ENCODE measurements at regions not wholly inside any gene's neighbourhood (a gene's known extent, or its start where the extent isn't known, plus 50 kb on each side); places are given as distances from the start of the nearest gene placed in this dataset.
"Not testable (repeated sequence)": the region's sequence is repeated elsewhere in the genome, so short reads cannot be mapped to it uniquely, and the experiment has no call there.

GRCh38 chr6:158920311-158920905 is 79.6 kb downstream of the RSPH3 start:
- no peak for DNase-seq (ENCODE audit: low read depth)

DNA sequence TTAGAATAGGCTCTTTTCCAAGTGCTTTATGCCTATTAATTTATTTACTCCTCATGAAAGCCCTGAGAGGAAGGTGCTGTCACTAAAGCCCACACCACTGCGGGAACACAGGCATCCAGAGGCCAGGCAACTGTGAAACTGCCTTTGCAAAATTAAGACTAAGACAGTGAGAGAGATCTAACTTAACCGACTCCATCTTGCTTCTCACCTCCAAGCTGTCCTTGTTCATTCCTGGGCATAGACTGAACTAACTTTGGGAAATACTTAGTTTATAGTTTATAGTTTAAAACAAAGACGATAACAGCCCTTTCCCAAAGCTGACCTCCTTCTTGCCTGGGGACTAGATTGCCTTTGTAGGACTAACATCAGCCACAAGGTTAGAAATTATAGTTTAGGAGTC is 80.1 kb downstream of the RSPH3 start:
- DNase-seq (ENCODE audit: low read depth), result no peak

- no peak for DNase-seq (ENCODE audit: low read depth)
Observed at GRCh38 chr6:158916617-158917016, 83.4 kb downstream of the RSPH3 start.

DNA sequence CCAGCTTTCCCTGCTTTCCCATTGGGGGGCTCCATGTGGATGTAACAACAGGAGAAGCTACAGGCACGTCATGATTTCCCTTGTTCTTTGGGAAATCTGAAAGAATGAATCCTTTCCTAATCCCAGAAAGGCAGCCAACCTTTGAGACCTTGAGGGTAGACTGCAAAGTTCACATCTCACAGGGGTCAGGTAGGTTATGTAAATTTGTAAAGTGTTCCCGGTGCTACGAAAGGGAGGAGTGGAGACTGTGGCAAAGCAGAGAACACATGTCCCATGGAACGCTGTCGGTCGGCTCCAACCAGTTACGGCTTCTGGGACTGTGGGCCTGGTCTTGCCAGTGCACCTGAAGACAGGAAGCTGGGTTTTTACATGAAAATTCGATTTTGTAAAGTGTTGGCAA is 85.1 kb downstream of the RSPH3 start:
- no peak for DNase-seq (ENCODE audit: low read depth)

DNA sequence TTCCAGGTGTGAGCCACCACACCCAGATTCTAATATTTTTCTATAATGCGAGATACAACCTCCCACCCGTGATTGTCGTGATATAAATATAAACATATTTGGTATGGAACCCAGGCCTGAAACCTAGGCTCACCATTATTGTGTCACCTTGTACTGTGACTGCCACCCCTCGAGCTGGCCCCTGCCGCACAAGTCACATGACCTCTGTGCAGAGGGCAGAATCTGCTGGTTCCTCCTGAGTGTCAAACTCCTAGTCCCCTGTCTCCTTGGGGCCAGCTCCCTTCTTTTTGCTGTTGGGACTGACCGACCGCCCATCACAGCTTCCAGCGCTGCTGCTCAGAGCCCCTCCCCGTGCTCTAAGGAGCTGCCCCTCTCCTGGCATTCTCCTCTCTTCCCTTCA is 86.4 kb downstream of the RSPH3 start:
- DNase-seq (ENCODE audit: low read depth), result no peak

- DNase-seq (ENCODE audit: low read depth), result no peak
Observed at GRCh38 chr6:158912655-158913054, 87.3 kb downstream of the RSPH3 start.

DNA sequence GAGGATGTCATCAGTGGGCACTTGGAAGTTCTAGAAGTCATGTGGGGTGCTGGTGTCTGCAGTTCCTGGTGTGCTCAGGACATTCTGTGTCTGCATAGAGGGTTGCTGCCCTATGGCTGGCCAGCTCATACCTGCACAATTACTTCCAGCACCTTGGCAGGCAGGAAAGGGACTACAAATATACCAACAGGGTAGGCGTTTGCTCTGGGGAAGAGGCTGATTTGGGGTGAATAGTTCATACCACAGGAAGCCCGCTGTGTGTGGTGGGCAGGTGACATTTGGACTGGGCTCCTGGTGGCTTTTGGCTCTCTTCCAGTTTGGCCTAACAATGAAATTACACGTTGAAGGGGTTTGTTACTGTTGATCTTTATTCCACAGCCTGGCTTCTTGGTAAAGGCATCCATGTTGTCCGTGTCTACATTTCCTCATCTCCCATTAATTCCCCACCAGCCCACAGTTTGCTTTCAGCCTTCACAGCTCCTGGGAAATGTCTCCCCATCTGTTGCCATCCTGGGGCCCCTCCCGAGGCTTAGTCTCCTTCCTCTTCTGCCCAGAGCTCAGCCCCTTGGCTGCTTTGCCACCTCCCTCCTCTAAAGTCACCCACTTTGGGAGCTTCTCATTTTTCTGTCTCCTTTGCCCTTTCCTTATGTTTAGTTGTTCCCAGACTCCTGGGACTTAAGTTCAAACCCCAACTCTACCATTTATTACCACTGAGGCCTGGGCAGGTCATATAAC is 88.1 kb downstream of the RSPH3 start:
- DNase-seq (ENCODE audit: low read depth), result no peak

DNA sequence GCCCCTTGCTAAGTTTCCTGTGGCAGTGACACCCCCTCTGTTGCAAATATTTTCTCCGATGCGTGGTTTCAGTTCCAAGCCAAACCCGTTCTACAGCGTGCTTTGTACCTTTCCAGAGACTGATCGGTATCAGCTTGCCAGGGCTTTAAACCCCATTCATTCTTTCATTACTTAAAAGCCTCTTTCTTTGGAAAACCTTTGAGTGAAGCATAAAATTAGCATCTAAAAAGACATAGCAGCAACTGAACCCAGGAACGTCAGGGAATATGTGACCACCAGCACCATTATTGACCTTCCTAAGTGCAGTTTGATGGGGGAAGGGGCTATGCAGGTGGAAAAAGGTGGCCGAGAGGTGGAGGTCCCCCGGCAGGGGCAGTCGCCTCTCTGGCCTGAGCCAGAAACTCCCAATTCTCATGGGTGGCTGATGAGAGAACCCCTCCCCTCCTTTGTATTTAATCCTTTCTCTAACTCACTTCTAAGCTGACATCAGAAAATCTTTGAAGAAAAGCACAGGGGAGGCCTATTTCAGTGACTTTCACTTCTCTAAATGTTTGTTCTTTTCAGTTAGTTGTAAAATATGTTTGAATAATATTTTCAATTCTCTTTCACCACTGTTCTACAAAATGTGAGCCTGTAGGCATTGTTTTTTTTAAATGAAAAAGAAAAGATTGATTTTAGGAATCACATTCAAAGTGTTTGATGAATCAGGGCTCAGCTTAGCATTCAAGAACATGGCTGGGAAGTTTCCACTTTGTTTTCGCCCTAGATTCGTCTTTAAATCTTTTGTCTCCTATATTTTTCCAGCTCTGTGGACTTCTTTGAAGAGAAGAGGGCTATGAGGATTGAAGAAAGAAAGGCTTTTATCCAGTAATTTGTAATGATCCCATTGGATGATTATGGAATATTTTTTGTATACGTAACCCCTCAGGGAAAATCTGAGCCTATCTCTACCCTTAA is 89.2 kb downstream of the RSPH3 start:
- DNase-seq (ENCODE audit: low read depth), result no peak

GRCh38 chr6:158909938-158910337 is 90.1 kb downstream of the RSPH3 start:
- DNase-seq (ENCODE audit: low read depth), result no peak

- DNase-seq (ENCODE audit: low read depth), result no peak
Observed at GRCh38 chr6:158908606-158909005, 89.4 kb upstream of the EZR start.

- DNase-seq (ENCODE audit: low read depth), result no peak
Observed at GRCh38 chr6:158907931-158908330, 88.8 kb upstream of the EZR start.

DNA sequence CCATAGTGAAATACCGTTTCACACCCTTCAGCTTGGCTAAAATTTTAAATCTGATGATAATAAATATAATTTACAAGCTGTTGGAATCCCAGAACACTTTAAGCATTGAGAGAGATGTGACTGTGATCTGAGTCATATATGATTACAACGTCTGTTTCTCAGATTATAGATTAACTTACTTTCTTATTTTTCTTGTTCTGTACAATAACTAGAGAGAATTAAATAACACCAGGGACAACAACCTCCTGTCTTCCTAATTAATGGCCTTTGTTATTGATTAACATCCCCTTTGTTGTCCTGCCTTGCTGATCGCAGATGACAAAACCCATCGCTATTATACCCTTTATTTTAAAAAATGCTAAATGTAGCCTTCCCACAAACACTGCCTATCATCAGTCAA is 87.8 kb upstream of the EZR start:
- no peak for DNase-seq (ENCODE audit: low read depth)

DNA sequence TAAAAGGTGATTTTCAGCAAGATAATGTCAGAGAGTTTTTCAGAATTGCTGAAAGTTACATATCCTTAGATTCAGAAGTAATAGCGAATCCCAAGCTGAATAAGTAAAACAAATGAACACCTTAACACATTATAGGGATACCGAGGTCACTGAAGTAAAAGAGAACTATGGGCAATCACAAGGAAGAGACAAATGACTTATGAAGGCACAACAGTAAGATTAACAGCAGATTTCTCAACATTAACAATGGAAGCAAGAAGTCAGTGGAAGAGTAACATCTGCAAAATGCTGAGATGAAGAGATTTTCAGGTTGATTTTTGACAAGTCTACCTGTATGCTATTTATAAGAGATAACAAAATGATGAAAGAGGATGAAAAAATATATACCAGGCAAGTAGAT is 86.1 kb upstream of the EZR start:
- DNase-seq (ENCODE audit: low read depth), result no peak

- no peak for DNase-seq (ENCODE audit: low read depth)
Observed at GRCh38 chr6:158903801-158904200, 84.6 kb upstream of the EZR start.

GRCh38 chr6:158900663-158901312 is 81.6 kb upstream of the EZR start:
- no peak for DNase-seq (ENCODE audit: low read depth)

DNA sequence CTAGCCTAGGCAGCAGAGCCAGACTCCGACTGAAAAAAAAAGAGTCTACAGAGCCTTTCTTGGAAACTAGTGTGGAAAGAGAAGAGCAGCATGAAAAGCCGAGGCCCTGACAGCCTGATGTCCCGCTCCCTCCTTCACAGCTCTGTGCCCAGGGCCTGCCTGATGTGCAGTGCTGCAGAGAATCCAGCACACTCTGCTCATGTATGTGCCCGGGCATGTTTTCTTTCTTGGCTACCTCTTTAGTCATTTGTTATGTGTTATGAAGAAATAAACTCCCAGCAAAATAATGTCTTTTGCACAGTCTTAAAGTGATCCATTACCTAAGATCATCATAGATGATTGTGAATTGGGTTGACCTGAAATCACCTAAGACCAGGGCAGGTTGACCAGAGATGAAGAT is 78.1 kb upstream of the EZR start:
- no peak for DNase-seq (ENCODE audit: low read depth)

- no peak for DNase-seq (ENCODE audit: low read depth)
Observed at GRCh38 chr6:158895661-158896060, 76.5 kb upstream of the EZR start.

DNA sequence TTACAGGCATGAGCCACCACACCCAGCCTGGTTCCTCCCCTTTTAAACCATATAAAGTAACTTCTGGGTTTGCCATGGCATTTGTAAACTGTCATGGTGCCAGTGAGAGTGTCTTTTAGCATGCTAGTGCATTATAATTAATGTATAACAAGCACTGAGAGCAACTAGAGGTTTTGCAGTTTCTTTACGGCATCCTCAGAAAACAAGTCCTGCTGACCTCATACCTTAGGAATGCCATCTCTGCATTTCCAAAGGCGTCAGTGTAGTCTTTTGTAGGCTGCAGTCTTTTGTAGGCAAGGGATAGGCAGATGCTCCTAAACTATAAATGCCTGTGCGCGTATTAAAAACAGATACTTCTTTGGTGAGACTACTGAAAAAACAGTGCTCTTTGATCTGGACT is 75.0 kb upstream of the EZR start:
- DNase-seq (ENCODE audit: low read depth), result no peak

- DNase-seq (ENCODE audit: low read depth), result no peak
Observed at GRCh38 chr6:158892266-158892665, 73.1 kb upstream of the EZR start.

DNA sequence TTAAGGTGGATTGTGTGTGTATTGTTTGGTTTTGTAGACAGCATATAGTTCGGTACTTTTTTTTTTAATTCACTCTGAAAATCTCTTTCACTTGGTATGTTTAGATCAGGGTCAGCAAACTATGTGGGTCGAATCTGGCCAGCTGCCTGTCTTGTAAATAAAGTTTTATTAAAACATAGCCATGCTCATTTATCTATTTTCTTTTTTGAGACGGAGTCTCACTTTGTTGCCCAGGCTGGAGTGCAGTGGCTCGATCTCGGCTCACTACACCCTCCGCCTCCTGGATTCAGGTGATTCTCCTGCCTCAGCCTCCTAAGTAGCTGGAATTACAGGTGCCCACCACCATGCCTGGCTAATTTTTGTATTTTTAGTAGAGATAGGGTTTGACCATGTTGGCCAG is 72.4 kb upstream of the EZR start:
- DNase-seq (ENCODE audit: low read depth), result not testable (repeated sequence)

- not testable (repeated sequence) for DNase-seq (ENCODE audit: low read depth)
Observed at GRCh38 chr6:158888171-158888570, 69.0 kb upstream of the EZR start.

DNA sequence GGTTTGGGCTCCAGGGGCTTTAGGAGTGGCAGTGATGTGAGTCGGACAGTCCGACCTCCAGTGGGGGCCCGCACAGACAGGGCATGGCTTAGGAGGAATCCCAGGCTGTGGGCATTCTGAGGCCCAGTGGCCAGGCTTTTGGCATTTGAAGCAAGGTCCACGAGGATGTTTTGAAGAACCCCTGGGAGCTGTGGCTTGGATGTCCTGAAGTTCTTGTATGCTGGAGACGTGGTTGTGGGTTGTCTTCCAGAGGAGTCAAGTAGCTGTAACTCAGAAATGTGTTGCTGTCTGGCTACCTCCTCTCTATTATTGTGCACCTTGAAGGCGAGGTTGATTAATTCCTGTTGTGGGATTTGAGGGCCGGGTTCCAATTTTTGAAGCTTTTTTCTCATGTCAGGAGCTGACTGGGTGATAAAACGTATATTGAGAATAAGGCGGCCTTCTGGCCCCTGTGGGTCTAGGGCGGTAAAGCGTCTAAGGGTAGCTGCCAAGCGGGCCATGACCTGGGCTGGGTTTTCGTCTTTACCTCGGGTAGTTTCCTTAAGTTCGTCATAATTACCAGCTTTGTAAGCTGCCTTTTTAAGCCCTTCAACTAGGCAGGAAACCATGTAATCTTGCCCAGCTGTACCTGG is 67.3 kb upstream of the EZR start:
- DNase-seq (ENCODE audit: low read depth), result not testable (repeated sequence)
